ENCODE measurements at regions not wholly inside any gene's neighbourhood (a gene's known extent, or its start where the extent isn't known, plus 50 kb on each side); places are given as distances from the start of the nearest gene placed in this dataset.

DNA sequence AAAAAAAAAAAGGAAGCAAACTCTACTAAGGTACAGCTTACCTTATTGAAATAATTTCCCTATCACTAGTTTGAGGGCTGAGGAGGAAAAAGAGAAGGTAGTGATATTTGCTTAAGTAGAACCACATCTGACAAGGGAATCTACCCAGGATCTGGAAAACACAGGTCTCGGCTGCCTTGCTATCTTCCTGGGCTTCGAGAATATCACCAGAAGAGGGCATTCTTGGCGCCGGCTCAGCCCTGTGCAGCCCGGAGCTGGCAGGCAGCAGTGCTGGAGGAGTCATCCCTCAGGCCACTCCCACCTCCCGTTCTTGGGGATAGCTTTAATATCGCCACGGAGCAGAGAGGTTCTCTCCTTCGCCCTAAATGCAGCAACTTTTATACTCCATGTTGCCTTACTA, 1181.2 kb downstream of the VRK1 start:
- Histone ChIP-seq H3K27ac (peak overlapping the region; percentile 23), H3K4me1 (ENCODE audit: insufficient read depth) (no peaks in the 10 kb centered on the region), H3K27me3 (no peaks in the 10 kb centered on the region), H3K36me3 (replicated peaks; ENCODE audit: insufficient read depth, low read depth) (no peaks in the 10 kb centered on the region), H2AFZ (peak overlapping the region; percentile 36), H3K4me2 (peak overlapping the region; percentile 67), H4K20me1 (ENCODE audit: insufficient read depth, poor library complexity, severe bottlenecking) (no peaks in the 10 kb centered on the region), H3K9me2 (replicated peaks; ENCODE audit: insufficient read depth) (no peaks in the 10 kb centered on the region), H3K4me3 (no peak overlapping the region), H3K79me2 (no peaks in the 10 kb centered on the region), H3K9me3 (ENCODE audit: low read depth) (no peaks in the 10 kb centered on the region)
- WGBS (ENCODE audit: low lambda C conversion rate, missing lambda C conversion rate) = 3% methylated on average over 9 of the region's 9 CpGs
- TF ChIP-seq EZH2phosphoT487 (IDR thresholded peaks at IDR 0.05; ENCODE audit: low read depth, severe bottlenecking, unreplicated experiment) = no peak
- TF ChIP-seq, protein P1, sequence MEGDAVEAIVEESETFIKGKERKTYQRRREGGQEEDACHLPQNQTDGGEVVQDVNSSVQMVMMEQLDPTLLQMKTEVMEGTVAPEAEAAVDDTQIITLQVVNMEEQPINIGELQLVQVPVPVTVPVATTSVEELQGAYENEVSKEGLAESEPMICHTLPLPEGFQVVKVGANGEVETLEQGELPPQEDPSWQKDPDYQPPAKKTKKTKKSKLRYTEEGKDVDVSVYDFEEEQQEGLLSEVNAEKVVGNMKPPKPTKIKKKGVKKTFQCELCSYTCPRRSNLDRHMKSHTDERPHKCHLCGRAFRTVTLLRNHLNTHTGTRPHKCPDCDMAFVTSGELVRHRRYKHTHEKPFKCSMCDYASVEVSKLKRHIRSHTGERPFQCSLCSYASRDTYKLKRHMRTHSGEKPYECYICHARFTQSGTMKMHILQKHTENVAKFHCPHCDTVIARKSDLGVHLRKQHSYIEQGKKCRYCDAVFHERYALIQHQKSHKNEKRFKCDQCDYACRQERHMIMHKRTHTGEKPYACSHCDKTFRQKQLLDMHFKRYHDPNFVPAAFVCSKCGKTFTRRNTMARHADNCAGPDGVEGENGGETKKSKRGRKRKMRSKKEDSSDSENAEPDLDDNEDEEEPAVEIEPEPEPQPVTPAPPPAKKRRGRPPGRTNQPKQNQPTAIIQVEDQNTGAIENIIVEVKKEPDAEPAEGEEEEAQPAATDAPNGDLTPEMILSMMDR (IDR thresholded peaks at IDR 0.05; ENCODE audit: poor library complexity) = peak; percentile 70
- DNase-seq (ENCODE audit: low spot score) = peak; percentile 90

- no peak for DNase-seq (ENCODE audit: low spot score)
- Histone ChIP-seq H2AFZ (no peak overlapping the region), H3K36me3 (replicated peaks; ENCODE audit: insufficient read depth, low read depth) (no peaks in the 10 kb centered on the region), H3K9me2 (replicated peaks; ENCODE audit: insufficient read depth) (no peaks in the 10 kb centered on the region), H3K27me3 (no peaks in the 10 kb centered on the region), H3K4me2 (no peak overlapping the region), H3K79me2 (no peaks in the 10 kb centered on the region), H3K4me1 (ENCODE audit: insufficient read depth) (no peaks in the 10 kb centered on the region), H3K27ac (no peak overlapping the region), H4K20me1 (ENCODE audit: insufficient read depth, poor library complexity, severe bottlenecking) (no peaks in the 10 kb centered on the region), H3K4me3 (no peak overlapping the region), H3K9me3 (ENCODE audit: low read depth) (no peaks in the 10 kb centered on the region)
- WGBS (ENCODE audit: low lambda C conversion rate, missing lambda C conversion rate) = 66% methylated on average over 4 of the region's 4 CpGs
- TF ChIP-seq EZH2 (IDR thresholded peaks at IDR 0.05; ENCODE audit: borderline replicate concordance) (no peak), EZH2phosphoT487 (IDR thresholded peaks at IDR 0.05; ENCODE audit: low read depth, severe bottlenecking, unreplicated experiment) (no peak)
- TF ChIP-seq, protein P1 (IDR thresholded peaks at IDR 0.05; ENCODE audit: poor library complexity) = no peak
Measured at GRCh38 chr14:97993508-97994019, 1196.4 kb downstream of the VRK1 start.

DNA sequence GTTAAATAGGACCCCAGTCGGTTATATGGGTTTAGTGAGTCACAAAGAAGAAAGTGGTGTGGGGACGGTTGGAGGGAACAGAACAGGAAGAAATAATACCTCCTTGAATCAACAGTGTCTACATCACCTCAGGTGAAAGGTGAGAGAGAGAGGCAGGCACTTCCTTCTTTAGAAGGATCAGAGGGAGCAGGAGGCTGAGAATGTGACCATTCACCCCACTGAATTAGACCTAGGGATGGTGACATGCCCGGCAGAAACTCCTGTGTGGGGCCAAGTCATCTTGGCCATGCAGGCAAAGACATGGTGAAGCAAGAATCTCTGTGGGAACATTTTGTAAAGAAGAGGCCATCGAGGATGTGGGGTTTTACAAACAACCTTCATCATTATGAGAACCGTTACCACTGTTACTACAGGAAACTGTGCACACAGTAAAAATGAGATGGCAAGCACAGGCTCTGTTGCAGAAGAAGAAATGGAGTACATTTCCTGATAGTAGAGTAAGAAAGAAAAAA, 1196.9 kb downstream of the VRK1 start:
- H3K79me2 ChIP-seq = no peaks in the 10 kb centered on the region
- H2AFZ ChIP-seq = no peak overlapping the region
- no peak overlapping the region for H3K4me2 ChIP-seq
- no peak overlapping the region for H3K4me3 ChIP-seq
- no peaks in the 10 kb centered on the region for H3K36me3 ChIP-seq (replicated peaks; ENCODE audit: insufficient read depth, low read depth)
- TF ChIP-seq EZH2phosphoT487 (IDR thresholded peaks at IDR 0.05; ENCODE audit: low read depth, severe bottlenecking, unreplicated experiment) (no peak), EZH2 (IDR thresholded peaks at IDR 0.05; ENCODE audit: borderline replicate concordance) (no peak)
- TF ChIP-seq, protein P1 (IDR thresholded peaks at IDR 0.05; ENCODE audit: poor library complexity) = no peak
- no peaks in the 10 kb centered on the region for H4K20me1 ChIP-seq (ENCODE audit: insufficient read depth, poor library complexity, severe bottlenecking)
- no peaks in the 10 kb centered on the region for H3K4me1 ChIP-seq (ENCODE audit: insufficient read depth)
- no peaks in the 10 kb centered on the region for H3K9me3 ChIP-seq (ENCODE audit: low read depth)
- no peak for DNase-seq (ENCODE audit: low spot score)
- H3K27me3 ChIP-seq = no peaks in the 10 kb centered on the region
- 79% methylated on average over 5 of the region's 5 CpGs for WGBS (ENCODE audit: low lambda C conversion rate, missing lambda C conversion rate)
- H3K27ac ChIP-seq = no peak overlapping the region
- H3K9me2 ChIP-seq (replicated peaks; ENCODE audit: insufficient read depth) = no peaks in the 10 kb centered on the region
